Right atrium auricular region (tissue), 2 donors: ENCODE measurements at regions not wholly inside any gene's neighbourhood (a gene's known extent, or its start where the extent isn't known, plus 50 kb on each side); places are given as distances from the start of the nearest gene placed in this dataset.

ENCODE experiments used
- DNase-seq: peaks from one replicate; pipeline ENCODE4 v3.0.0-alpha.2; 2019; ENCODE audit warnings: low spot score
- H3K27ac ChIP-seq, 2 donors: fragments of 200-600 bp; sonication (generic); 1 replicate in 1 of 2; 2 replicates in 1 of 2; pipeline ENCODE4 v1.5.1; 2016 to 2019
- H3K27me3 ChIP-seq, 2 donors: fragments of 200-600 bp; sonication (generic); one replicate each; pipeline versions ENCODE4 v1.5.1 to v1.6.0; 2017 to 2019
- H3K36me3 ChIP-seq: fragments of 200-600 bp; sonication (generic); one replicate; pipeline ENCODE4 v1.5.1; 2016
- H3K4me1 ChIP-seq, 2 donors: fragments of 200-600 bp; sonication (generic); one replicate each; pipeline versions ENCODE4 v1.5.1 to v1.6.0; 2017 to 2019
- H3K4me3 ChIP-seq, 2 donors: fragments of 200-600 bp; sonication (generic); 1 replicate in 1 of 2; 2 replicates in 1 of 2; pipeline ENCODE4 v1.5.1; 2017 to 2019; ENCODE audit warnings: mild to moderate bottlenecking in 1 of 2, moderate library complexity in 1 of 2
- H3K9me3 ChIP-seq, 2 donors: fragments of 200-600 bp; sonication (generic); one replicate each; pipeline ENCODE4 v1.5.1; 2019
- CTCF ChIP-seq, 2 donors: fragments of 200-600 bp; sonication (generic); IDR thresholded peaks; one replicate each; pipeline ENCODE4 v1.5.1; 2019; ENCODE audit warnings: antibody characterized with exemption in 2 of 2

DNA sequence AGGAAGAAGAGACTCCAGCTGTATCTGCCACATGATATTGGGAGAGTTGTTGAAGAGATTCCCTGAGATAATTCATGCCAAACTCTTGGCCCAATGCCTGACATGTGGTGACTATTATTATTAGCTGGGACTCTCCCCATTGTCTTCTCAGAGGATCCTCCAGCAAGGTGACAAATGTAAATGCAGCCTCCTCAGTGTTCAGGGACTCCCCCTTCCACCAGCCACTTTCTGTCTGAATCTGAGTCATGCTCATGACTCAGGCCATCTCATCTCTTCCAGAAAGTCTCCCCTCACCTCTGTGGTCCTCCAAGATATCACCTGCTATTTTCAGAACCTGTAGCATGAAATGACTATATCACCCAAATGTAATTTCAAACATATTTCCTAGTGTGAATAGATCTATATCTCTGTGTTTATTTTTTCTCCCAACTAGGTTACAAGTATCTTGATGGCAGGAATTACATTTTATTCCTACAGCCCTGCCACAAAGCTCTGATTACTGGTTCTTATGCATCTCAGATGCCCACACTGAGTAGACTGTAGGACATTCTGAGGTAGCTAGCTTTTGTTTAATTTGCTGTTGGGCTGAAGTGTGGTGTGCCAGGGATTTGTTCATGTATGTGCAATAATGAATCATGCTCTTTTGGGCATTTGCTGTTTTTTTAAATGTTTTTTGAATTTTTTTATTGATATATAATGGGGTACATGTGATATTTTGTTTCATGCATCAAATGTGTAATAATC lies 126.6 kb upstream of the IL12B start:
- H3K4me1 ChIP-seq, result peaks cover 0 to 3% of the 10 kb centered on the region in 2 donors
- H3K27ac ChIP-seq, result no peak overlapping the region
- H3K36me3 ChIP-seq, result no peaks in the 10 kb centered on the region
- H3K9me3 ChIP-seq, result no peaks in the 10 kb centered on the region
- H3K27me3 ChIP-seq, result no peaks in the 10 kb centered on the region
- DNase-seq, result no peak
- no peak for TF ChIP-seq CTCF (IDR thresholded peaks at IDR 0.05)
- H3K4me3 ChIP-seq, result no peak overlapping the region

GRCh38 chr5:159458217-159458711 lies 128.0 kb upstream of the IL12B start:
- H3K4me1 ChIP-seq, result no peaks in the 10 kb centered on the region
- no peaks in the 10 kb centered on the region for H3K36me3 ChIP-seq
- H3K27me3 ChIP-seq, result no peaks in the 10 kb centered on the region
- no peak for DNase-seq
- no peaks in the 10 kb centered on the region for H3K9me3 ChIP-seq
- H3K4me3 ChIP-seq, result no peak overlapping the region
- TF ChIP-seq CTCF (IDR thresholded peaks at IDR 0.05), result no peak
- H3K27ac ChIP-seq, result no peak overlapping the region

- DNase-seq, result no peak
- no peak overlapping the region for H3K4me3 ChIP-seq
- H3K27ac ChIP-seq, result no peak overlapping the region
- no peaks in the 10 kb centered on the region for H3K36me3 ChIP-seq
- H3K4me1 ChIP-seq, result no peaks in the 10 kb centered on the region
- TF ChIP-seq CTCF (IDR thresholded peaks at IDR 0.05), result no peak
- H3K9me3 ChIP-seq, result no peaks in the 10 kb centered on the region
- H3K27me3 ChIP-seq, result no peaks in the 10 kb centered on the region
These were observed 128.9 kb upstream of the IL12B start for GRCh38 chr5:159459132-159459627.

- H3K4me3 ChIP-seq, result no peak overlapping the region
- no peaks in the 10 kb centered on the region for H3K36me3 ChIP-seq
- peak; percentile 42 for DNase-seq
- no peaks in the 10 kb centered on the region for H3K9me3 ChIP-seq
- H3K4me1 ChIP-seq, result no peaks in the 10 kb centered on the region
- H3K27me3 ChIP-seq, result no peaks in the 10 kb centered on the region
- no peak for TF ChIP-seq CTCF (IDR thresholded peaks at IDR 0.05)
- no peak overlapping the region for H3K27ac ChIP-seq
These were observed 129.8 kb upstream of the IL12B start for GRCh38 chr5:159459951-159460538.

- no peak for TF ChIP-seq CTCF (IDR thresholded peaks at IDR 0.05)
- Histone ChIP-seq H3K4me3 (no peak overlapping the region), H3K9me3 (no peaks in the 10 kb centered on the region), H3K27ac (no peak overlapping the region), H3K27me3 (no peaks in the 10 kb centered on the region), H3K4me1 (no peaks in the 10 kb centered on the region), H3K36me3 (no peaks in the 10 kb centered on the region)
- DNase-seq, result no peak
These were observed 133.5 kb upstream of the IL12B start for GRCh38 chr5:159463590-159464321.
